Breast epithelium (tissue), 4 donors: ENCODE measurements at regions not wholly inside any gene's neighbourhood (a gene's known extent, or its start where the extent isn't known, plus 50 kb on each side); places are given as distances from the start of the nearest gene placed in this dataset.

Source experiments
- DNase-seq, 2 donors: peaks; one replicate each; pipeline ENCODE4 v3.0.0-alpha.2; 2019; ENCODE audit warnings: low spot score in 2 of 2
- H3K27ac ChIP-seq, 2 donors: fragments of 200-600 bp; sonication (generic) in 1 of 2; one replicate each; pipeline ENCODE4 v1.5.1; 2016 to 2019; ENCODE audit warnings: mild to moderate bottlenecking in 1 of 2
- H3K27me3 ChIP-seq, 2 donors: fragments of 200-600 bp; sonication (generic) in 1 of 2; one replicate each; pipeline versions ENCODE4 v1.5.1 to v1.6.0; 2017 to 2019; ENCODE audit warnings: control low read depth in 1 of 2, mild to moderate bottlenecking in 1 of 2
- H3K36me3 ChIP-seq: fragments of 200-600 bp; one replicate; pipeline ENCODE4 v1.5.1; 2019
- H3K4me1 ChIP-seq, 2 donors: fragments of 200-600 bp; sonication (generic); one replicate each; pipeline ENCODE4 v1.5.1; 2016 to 2019; ENCODE audit warnings: control low read depth in 1 of 2
- H3K4me3 ChIP-seq, 3 donors: fragments of 200-600 bp; sonication (generic); 1 replicate in 2 of 3; 2 replicates in 1 of 3; pipeline ENCODE4 v1.5.1; 2016 to 2019; ENCODE audit warnings: mild to moderate bottlenecking in 3 of 3, moderate library complexity in 2 of 3
- H3K9me3 ChIP-seq, 2 donors: fragments of 200-600 bp; sonication (generic) in 1 of 2; one replicate each; pipeline ENCODE4 v1.5.1; 2016 to 2019; ENCODE audit warnings: control low read depth in 1 of 2
- CTCF ChIP-seq, 3 donors: fragments of 450-650 bp; IDR thresholded peaks; one replicate each; pipeline ENCODE4 v1.5.1; 2016 to 2017; ENCODE audit warnings: antibody characterized with exemption in 3 of 3, mild to moderate bottlenecking in 3 of 3, moderate library complexity in 3 of 3
- POLR2A ChIP-seq: fragments of 450-650 bp; IDR thresholded peaks from one replicate; pipeline ENCODE4 v1.6.1; 2016; ENCODE audit warnings: antibody characterized with exemption, mild to moderate bottlenecking, moderate library complexity
- POLR2AphosphoS5 ChIP-seq, 3 donors: sonication (generic); formaldehyde crosslinking; IDR thresholded peaks; one replicate each; pipeline ENCODE4 v1.6.1; 2017; ENCODE audit warnings: antibody characterized with exemption in 3 of 3
- intact Hi-C: fragments of 100-400 bp; cut with DNase I; formaldehyde crosslinking; loops from one replicate; pipeline ENCODE4 v1.15.1; 2023; ENCODE audit warnings: low total_unique reads

- Histone ChIP-seq H3K27ac (no peak overlapping the region), H3K4me1 (no peaks in the 10 kb centered on the region), H3K27me3 (no peaks in the 10 kb centered on the region), H3K4me3 (peak overlapping the region in 2 of 3 donors; percentile 15 to 50), H3K36me3 (no peaks in the 10 kb centered on the region), H3K9me3 (no peaks in the 10 kb centered on the region)
- TF ChIP-seq POLR2AphosphoS5 (IDR thresholded peaks at IDR 0.05), result no peak
- TF ChIP-seq CTCF (IDR thresholded peaks at IDR 0.05), result no peak
- TF ChIP-seq POLR2A, result no peak
- intact Hi-C loops, result loop anchor here (10.0 kb wide), 1 partner anchor 344 kb away; no protein-coding TSS in a partner anchor
- peak in 1 of 2 donors; percentile 27 for DNase-seq
Observed at GRCh38 chr1:115479055-115479482, 141.0 kb upstream of the NGF start.

- H3K36me3 ChIP-seq, result no peaks in the 10 kb centered on the region
- intact Hi-C loops, result loop anchor here (10.0 kb wide), 1 partner anchor 342 kb away; no protein-coding TSS in a partner anchor
- no peak overlapping the region for H3K27ac ChIP-seq
- no peaks in the 10 kb centered on the region for H3K4me1 ChIP-seq
- no peak overlapping the region for H3K4me3 ChIP-seq
- no peaks in the 10 kb centered on the region for H3K27me3 ChIP-seq
- TF ChIP-seq CTCF (IDR thresholded peaks at IDR 0.05), result no peak
- TF ChIP-seq POLR2A, result no peak
- TF ChIP-seq POLR2AphosphoS5 (IDR thresholded peaks at IDR 0.05), result no peak
- no peaks in the 10 kb centered on the region for H3K9me3 ChIP-seq
- DNase-seq, result peak in 1 of 2 donors; percentile 11
Observed at GRCh38 chr1:115477071-115477470, 139.0 kb upstream of the NGF start.

GRCh38 chr1:115476616-115477015, 138.6 kb upstream of the NGF start:
- DNase-seq, result no peak
- Histone ChIP-seq H3K4me3 (no peak overlapping the region), H3K27me3 (no peaks in the 10 kb centered on the region), H3K27ac (no peak overlapping the region), H3K4me1 (no peaks in the 10 kb centered on the region), H3K9me3 (no peaks in the 10 kb centered on the region), H3K36me3 (no peaks in the 10 kb centered on the region)
- intact Hi-C loops, result loop anchor here (10.0 kb wide), 1 partner anchor 342 kb away; no protein-coding TSS in a partner anchor
- TF ChIP-seq CTCF (IDR thresholded peaks at IDR 0.05) (no peak), POLR2A (no peak), POLR2AphosphoS5 (IDR thresholded peaks at IDR 0.05) (no peak)

GRCh38 chr1:115475901-115476300, 137.9 kb upstream of the NGF start:
- H3K4me3 ChIP-seq, result no peak overlapping the region
- H3K4me1 ChIP-seq, result no peaks in the 10 kb centered on the region
- H3K27me3 ChIP-seq, result no peaks in the 10 kb centered on the region
- TF ChIP-seq POLR2AphosphoS5 (IDR thresholded peaks at IDR 0.05) (no peak), POLR2A (no peak), CTCF (IDR thresholded peaks at IDR 0.05) (no peak)
- no peaks in the 10 kb centered on the region for H3K36me3 ChIP-seq
- intact Hi-C loops, result loop anchor here (10.0 kb wide), 1 partner anchor 341 kb away; no protein-coding TSS in a partner anchor
- H3K27ac ChIP-seq, result no peak overlapping the region
- no peak for DNase-seq
- no peaks in the 10 kb centered on the region for H3K9me3 ChIP-seq

- intact Hi-C loops, result loop anchor here (10.0 kb wide), 1 partner anchor 340 kb away; no protein-coding TSS in a partner anchor
- H3K4me3 ChIP-seq, result no peak overlapping the region
- DNase-seq, result no peak
- H3K27me3 ChIP-seq, result no peaks in the 10 kb centered on the region
- no peak overlapping the region for H3K27ac ChIP-seq
- H3K4me1 ChIP-seq, result no peaks in the 10 kb centered on the region
- H3K36me3 ChIP-seq, result no peaks in the 10 kb centered on the region
- H3K9me3 ChIP-seq, result no peaks in the 10 kb centered on the region
- TF ChIP-seq POLR2AphosphoS5 (IDR thresholded peaks at IDR 0.05), result no peak
- no peak for TF ChIP-seq POLR2A
- TF ChIP-seq CTCF (IDR thresholded peaks at IDR 0.05), result no peak
Observed at GRCh38 chr1:115475252-115475651, 137.2 kb upstream of the NGF start.
